Kasumi-1 (cell line): ENCODE measurements at regions not wholly inside any gene's neighbourhood (a gene's known extent, or its start where the extent isn't known, plus 50 kb on each side); places are given as distances from the start of the nearest gene placed in this dataset.

Experiments used
- DNase-seq, 2 experiments: peaks; one replicate each; lab custom pipeline; 2025; lab: John Stamatoyannopoulos, UW

DNA sequence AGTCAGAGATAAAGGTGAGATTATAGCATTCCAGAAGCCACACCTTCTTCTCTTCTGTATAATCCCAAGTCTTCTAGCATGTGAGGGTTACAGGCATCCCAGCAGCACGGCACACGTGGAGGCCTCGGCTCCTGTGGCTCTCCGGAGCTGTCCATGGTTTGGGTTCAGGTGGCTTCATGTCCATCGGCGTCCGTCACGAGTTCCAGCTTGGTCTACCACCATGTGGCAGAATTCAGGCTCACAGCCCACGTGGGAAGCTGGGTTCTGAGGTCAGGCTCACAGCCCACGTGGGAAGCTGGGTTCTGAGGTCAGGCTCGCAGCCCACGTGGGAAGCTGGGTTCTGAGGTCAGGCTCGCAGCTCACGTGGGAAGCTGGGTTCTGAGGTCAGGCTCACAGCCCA lies 378.3 kb upstream of the SALL3 start:
- DNase-seq, result no peak

DNA sequence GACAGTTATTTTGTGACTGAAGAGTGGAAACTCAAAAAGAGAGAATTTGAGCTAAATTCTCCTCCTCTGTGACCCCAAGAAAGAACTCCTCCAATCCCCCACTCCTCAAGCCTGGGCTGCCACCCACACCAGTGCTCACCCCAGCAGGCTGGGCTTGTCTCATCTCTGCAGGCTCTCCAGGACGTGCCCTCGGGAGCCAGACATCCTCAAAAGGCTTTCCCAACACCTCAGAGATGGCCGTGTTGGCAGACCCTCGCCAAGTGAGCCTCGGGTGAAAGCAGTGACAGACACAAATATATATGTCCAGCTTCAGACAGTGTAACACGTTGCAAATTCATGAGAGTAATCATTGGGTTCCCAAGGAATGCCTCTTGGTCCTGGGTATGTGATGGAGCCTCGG lies 377.7 kb upstream of the SALL3 start:
- no peak for DNase-seq

DNA sequence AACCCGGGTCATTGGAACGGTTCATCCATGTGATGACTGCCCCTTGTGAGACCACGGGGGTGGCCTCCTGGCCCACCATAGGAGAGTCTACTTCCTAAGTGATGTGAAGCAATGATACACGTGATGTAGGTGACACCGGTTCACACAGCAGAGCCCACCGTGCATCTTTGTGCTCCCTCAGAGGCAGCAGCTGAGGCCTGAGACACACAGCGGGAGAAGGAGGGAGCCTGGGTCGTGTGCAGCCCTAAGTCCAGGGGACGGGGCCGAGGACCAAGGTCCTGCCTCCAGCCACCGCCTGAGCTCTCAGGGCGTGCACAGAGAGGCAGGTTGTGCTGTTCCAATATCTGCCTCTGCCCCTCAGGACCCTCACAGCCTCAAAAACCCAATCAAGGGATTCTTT lies 377.2 kb upstream of the SALL3 start:
- no peak for DNase-seq

DNA sequence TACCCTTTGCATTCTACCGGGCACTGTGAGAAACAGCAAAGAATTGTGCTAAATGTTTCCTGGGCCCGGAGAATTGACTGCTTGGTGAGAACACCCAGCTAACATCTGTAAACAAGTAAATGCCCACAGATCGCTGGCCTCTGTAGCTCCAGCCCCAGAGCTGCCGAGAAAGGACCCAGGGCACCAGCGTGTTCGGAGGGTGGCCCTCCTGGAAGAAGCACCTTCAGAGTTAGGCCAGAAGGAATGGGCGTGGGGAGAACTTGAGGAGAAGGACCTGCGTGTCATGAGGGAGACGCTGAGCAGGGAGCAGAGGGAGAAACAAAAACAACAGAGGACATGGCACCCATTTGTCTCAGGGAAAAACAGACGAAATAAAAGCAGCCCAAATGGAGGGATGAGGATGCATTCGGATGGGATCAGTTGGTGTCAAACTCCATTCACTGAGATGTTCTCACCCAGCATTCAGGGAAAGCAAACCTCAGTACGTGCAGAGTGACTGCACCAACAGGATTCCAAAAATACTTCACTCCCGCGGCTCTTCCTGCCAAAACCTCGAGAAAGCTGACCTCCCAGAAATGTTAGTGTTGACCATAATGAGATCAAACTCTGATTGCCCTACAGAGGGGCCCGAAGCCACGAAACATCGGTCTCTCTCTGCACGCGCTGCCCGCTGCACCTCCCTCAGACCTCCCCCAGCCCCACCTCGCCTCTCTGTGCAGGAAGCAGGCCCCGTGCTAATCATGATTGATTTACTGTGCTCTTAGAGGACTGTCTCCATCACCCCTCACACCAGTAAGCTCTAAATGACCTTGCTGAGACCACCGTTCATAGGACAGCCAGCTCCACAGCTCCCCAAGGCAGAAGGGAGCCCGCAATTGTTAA lies 376.3 kb upstream of the SALL3 start:
- no peak for DNase-seq

DNA sequence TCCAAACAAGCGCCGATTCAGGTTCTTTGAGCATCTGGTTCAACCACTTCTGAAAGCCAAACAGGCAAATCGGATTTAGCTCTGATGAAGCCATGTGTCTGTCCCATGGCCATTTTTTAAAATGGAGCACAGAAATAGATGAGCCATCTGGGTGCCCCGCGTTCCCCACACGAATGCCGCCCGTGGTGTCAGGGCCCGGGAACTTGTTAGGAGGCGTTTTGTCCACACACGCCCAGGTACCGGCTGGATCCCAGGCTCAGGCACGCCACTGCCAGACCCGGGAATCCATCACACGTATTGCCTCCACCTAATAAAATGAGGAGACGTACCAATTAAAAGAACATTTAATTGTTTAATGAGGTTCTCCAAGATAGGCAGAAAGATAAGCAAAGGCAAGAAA lies 374.4 kb upstream of the SALL3 start:
- DNase-seq, result no peak

DNA sequence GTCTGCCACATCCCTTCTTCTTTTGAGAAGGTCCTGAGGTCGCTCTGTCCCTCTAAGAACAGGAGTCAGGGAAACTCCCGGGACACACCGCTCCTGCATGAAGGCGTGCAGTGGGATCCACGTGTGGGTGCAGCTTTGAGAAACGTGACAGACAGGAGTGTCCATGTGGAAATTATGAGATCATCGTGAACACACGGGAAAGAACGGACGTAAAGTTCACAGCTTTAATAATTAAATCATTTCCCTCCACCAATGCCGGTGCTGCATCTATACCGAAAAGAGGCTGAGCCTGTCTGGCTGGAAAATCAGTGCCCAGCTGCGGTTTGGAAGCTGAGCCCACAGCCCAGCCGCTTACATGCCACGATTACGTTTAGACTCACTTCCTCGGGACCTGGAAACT lies 372.4 kb upstream of the SALL3 start:
- DNase-seq, result no peak

DNA sequence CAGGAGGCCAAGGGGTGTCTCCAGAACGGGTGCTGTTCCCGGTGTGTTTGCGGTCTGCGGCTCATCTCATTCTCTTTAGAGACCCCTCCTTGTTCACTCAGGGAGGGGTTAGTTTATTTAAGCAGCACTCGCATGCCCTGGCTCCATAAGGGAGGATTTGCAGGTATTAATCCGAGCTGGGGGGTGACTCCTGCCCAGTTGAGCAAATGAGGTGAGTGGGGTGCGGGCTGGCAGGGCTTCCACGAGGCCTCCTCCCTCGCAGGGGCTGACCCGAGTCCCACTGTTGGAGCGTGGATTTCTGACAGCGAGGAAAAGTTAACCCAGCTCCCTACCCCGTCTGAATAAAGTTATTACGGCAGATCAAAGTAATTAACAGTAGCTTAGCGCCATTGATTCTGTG lies 371.8 kb upstream of the SALL3 start:
- DNase-seq, result no peak

DNA sequence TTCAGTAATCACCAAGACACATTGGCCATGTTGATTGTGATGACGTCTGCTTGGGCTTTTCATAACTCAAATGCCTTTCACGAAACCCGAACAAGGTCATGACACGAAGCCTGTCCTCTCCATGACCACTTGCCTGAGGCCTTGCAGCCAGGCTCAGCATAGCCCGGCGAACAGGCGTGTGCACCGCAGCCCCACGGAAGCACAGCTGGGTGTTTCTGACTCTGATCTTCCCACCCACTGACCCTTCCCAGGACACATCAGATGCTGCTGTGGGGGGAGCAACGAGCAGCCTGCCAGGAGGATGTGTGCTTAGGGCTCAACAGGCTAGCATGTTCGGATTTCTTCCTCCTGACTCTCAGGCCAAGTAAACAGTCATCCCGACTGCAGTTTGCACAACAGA lies 369.4 kb upstream of the SALL3 start:
- no peak for DNase-seq

DNA sequence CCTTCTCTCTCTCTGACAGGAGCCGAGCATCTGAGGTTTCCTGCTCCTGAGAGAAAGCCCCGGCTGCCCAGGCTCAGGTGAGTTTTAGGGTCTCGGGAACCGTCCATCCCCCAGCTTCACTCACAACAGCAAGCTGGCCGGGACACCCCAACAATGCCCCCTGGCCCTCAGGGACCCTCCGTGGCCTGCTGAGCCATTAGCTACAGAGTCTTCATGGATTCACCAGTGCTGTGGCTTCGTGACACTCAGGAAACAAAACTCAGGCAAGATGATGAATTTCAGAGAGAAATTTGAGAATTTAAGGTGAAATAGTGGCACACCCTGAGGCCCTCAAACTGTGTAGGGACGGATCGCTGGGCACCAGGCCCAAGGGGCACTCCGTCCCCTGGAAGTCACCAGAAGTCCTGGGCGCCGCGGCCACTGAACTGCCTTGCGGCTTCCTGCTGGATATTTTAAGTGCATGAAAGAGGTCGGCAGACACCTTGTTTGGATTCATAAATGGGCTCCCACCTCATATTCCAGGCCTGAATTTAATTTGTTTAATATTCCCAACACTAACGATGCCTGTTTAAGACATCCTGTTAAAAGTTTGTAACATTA lies 368.3 kb upstream of the SALL3 start:
- DNase-seq, result no peak

DNA sequence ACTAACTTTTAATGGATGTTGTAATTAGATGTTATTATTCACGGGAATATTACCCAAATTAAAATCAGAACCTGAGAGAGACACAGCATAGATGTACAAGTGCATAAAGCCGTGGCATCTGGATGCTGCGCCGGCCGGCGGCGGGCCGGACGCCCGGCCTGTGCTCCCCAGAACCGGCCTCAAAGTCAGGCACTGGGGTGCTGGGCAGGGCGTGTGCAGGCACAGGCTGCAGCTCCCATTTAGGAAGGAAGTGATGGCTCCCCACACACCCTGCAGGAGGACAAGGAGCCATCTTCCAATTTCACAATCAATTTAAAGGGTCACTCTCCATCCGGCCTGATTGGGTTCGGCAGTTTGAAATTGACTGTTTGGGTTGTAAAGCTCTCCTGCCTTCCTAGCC lies 367.7 kb upstream of the SALL3 start:
- DNase-seq, result no peak

DNA sequence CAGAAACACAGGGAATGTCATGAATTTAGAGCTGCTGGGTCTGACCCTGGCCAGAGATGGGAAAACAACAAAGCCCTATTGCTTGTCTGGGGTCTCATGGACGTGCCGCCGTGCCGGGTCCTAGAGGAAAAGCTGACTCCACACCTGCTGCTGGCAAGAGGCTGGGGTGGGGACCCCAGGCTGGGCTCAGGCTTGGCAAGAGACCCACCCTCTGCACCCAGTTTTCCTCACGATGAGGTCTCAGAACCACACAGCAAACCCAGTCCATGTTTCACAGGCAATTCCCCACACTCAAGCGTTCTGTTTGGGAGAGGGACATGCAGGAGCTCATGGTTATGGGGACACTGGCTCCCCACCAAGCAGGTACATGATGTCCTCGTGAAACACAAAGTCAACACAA lies 367.3 kb upstream of the SALL3 start:
- no peak for DNase-seq

DNA sequence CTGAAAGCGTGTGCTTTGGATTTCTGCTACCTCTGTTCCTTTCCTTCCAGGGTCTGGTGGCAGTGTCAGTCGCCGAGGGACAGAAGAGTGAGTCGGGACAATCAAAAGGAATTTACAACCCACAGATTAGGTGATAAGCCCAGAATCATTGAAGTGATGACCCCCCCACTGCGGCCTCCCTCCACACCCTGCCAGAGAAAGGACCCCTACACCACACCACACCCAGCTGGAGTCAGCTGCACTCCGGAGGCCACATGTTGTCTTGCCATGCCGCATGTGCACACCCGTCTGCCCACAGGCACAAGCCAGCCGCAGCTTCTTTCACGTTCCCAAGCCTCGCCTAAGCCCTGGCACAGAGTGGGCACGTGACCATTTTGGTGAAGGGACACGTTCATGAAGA lies 366.8 kb upstream of the SALL3 start:
- no peak for DNase-seq

DNA sequence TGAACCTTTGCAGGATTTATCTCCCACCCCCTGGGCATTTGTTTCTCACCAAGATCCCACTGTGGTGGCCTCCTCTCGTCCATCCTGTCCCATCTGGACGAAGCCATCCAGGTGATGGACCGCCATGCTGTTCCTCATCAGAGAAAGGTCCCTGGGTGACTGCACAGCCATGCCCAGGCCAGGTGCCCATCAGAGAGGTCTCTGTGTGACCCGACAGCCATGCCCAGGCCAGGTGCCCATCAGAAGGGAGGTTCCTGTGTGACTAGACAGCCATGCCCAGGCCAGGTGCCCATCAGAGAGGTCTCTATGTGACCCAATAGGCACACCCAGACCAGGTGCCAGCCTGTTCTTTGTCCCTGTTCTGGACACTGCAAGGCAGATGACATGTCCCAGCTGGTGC lies 360.9 kb upstream of the SALL3 start:
- no peak for DNase-seq

DNA sequence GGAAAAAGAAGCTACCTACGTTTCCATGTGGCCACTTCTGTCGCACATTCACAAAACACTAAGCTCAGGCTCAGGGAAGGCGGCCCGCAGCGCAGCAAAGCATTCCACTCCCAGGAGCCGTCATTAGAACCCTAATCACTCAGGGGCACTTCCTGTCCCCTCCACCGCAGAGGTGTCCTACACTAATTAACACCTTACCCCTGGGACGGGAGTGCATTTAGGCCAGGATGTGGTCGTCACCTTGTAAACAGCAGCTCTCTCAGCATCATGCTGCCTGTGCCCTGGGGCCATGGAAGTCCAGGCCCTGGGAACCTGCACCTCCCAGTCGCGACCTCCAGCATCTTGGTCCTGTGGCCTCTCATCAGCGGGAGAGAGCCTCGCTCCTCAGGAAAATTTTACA lies 359.8 kb upstream of the SALL3 start:
- DNase-seq, result no peak

DNA sequence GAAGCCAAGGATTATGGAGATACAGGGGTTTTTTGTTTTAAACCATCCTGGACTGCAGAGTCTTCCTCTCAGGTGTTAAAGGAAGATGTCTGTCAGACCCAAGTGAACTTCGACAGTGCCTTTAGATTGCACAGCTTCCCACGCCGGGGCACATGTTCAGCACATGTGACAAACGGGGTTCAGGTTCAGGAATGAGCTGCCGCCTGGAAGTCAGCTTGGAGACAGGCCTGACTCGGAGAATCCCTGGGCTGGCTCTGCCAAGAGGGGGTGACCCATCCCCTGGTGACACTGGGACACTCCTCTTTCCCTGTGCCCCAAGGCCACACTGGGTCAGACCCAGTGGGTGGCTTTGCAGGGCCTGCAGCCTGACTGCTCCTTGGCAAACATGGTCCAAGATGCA lies 359.3 kb upstream of the SALL3 start:
- no peak for DNase-seq

DNA sequence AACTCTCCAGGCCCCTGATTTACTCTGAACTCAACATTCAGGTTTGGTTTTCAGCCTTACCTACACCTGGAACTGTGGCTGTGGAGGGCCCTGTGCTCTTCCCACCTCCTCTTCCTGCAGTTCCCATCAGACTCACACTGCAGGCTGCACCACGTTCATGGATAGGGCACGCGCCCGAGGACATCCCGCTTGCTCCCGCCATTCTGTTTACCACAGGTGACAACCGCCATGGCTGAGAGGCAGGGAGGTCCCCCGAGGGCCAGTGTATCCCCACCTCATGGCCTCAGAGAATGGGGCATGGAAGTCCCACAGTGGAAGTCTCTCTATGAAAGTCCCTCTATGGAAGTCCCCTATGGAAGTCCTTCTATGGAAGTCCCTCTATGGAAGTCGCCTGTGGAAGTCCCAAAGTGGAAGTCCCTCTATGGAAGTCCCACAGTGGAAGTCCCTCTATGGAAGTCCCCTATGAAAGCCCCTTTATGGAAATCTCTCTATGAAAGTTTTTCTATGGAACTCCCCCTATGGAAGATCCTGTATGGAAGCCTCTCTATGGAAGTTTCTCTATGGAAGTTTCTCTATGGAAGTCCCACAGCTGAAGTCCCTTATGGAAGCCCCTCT lies 358.4 kb upstream of the SALL3 start:
- DNase-seq, result no peak

DNA sequence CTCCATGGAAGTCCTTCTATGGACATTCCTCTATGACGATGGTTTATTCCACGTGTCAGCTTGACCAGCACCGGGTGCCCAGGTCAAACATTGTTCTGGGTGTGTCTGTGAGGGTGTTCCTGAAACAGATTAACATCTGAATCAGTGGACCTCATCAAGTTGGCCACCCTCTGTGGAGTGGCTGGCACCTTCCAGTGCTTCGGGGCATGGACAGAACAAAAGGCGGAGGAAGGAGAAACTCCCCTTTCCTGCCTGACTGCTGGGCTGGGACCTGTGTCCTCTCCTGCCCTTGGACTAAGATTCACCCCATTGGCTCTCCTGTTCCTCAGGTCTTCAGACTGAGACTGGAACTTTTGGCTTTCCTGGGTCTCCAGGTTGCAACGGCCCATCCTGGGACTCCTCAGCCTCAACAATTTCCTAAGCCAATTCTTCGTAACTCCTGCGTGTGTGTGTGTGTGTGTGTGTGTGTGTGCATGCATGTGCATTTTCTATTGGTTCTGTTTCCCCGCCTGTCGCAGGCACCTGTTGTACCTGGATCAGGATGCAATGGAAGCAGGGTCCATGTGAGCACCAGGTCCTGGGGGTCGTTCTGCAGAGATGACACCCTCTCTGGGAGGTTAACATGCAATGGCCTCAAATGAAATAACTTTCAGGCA lies 357.2 kb upstream of the SALL3 start:
- no peak for DNase-seq

DNA sequence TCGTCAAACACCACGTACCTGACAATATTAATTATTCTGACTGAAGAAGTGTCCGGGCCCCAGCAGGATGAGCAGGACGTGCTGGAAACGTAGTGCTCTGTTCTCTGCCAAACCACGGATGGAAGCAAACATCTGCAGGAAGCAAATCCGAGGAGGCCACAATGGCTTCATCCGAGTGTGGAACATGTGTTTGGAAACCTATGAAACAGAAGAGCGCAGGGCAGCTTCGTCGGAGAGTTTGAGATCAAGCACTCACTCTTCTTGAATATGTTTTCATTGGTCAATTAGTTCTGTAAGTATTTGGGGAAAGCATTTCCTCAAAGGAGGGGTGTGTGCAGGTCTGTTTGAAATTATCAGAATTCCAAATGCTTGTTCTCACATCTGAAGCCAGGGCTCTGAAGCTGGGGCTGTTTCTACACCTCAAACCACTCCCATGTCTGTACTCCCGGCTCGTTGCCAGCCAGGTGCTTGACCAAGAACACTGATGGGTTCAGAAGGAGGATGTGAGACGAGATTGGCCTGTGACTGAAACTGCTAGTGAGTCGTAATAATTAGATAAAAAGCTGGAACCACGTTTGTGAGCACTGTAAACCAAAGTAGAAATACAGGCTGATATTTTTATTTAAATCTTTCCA lies 356.6 kb upstream of the SALL3 start:
- no peak for DNase-seq

DNA sequence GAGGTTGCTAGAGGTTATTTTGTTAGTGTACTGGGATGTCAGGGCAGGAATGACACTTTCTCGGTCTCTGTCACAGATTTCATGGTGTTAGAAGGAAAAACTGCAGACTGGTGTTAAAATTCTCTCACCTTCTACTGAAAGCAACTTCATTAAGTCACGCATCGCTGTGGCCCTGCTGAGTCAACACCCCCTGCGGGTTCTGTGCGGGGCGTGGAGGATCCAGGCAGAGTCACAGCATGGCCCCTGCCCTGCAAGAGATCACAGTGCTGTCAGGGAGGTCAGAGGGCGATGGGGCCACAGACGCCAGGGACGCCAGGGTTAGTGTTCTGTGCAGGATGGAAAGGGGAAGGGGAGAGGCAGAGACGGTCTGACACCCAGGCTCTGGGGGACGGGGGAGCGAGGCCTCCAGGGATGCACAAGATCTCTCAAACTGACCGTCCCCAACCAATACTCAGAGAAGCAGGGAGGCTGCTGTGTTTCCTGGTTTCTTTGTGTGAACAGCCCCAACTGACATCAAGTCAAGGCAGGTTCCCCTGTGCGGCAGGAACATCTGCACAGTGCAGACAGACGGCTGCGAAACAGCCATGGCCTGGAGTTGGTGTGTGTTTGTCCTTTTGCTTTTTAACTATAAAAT lies 354.9 kb upstream of the SALL3 start:
- no peak for DNase-seq

DNA sequence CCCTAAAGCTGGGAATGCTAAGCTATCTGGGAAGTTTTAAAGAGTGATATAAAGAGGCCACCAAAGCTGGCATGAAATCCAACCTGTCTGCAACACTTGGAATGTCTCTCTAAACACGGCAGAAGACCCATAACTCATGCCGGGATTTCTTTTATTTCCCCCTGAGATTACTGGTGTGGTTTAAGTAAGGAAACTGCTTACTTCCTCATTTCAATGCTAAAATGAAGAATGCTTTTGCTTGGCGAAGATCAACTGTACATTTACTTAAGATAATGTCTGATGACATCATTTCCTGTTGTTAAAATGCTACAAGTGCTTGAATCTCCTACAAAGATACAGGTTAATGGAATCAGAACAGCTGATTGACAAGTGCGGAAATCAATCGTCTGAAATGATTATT lies 353.8 kb upstream of the SALL3 start:
- DNase-seq, result peak; percentile 64 to 75

DNA sequence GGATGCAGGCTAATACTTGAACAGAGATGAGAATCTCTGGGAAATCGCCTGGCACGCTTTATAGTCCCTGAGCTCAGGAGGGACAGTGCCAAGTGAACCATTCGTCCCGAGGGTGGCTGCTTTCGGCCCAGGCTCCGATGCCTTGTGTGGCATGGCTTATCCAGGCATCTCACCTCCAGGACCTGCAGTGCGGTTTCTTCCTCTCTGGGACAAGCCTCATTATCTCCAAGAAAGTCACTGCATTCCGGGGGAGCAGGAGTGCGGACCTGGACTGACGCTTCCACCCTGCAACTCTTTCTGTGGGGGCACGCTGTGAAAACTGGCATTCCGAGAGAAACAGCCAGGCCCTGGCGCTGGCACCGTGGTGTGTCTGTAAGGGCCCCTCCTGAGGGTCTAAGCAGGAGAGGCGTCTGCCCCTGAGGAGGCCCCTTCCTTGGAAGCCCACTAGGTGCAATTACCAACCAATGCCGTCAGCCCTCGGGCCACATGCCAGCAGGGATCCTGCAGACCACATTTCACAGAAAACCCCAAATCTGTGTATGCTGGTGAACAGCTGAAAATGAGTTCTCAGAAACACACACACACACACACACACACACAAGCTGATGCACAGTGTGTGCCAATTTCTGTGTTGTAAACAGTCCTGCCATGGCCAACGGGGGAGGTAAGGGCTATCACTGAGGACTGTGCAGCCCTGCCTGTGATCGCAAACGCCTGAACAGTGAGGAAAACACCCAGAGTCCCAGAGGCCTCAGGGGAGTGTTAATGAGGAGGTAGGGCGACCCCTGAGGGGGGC lies 351.9 kb upstream of the SALL3 start:
- DNase-seq, result no peak
